Astrocyte of the spinal cord (primary cell): ENCODE measurements at regions not wholly inside any gene's neighbourhood (a gene's known extent, or its start where the extent isn't known, plus 50 kb on each side); places are given as distances from the start of the nearest gene placed in this dataset.
"Not testable (repeated sequence)": the region's sequence is repeated elsewhere in the genome, so short reads cannot be mapped to it uniquely, and the experiment has no call there.

ENCODE experiments used
- DNase-seq: peaks from one replicate; pipeline ENCODE4 v3.0.0; 2011; ENCODE audit warnings: low read depth, low spot score
- H3K4me3 ChIP-seq: 2 replicates; pipeline ENCODE4 v1.5.1; 2011; ENCODE audit warnings: low read depth, mild to moderate bottlenecking, low read length, moderate library complexity
- in situ Hi-C: cut with HindIII; loops from 2 replicates; pipeline ENCODE4 v1.10.0; 2017; ENCODE audit warnings: low sequenced_read_pairs
- TF ChIP-seq, protein P1 (sequence below): IDR thresholded peaks from 2 replicates; pipeline ENCODE4 v1.5.1; 2012; ENCODE audit warnings: low read depth, mild to moderate bottlenecking, low read length, inconsistent platforms

DNA sequence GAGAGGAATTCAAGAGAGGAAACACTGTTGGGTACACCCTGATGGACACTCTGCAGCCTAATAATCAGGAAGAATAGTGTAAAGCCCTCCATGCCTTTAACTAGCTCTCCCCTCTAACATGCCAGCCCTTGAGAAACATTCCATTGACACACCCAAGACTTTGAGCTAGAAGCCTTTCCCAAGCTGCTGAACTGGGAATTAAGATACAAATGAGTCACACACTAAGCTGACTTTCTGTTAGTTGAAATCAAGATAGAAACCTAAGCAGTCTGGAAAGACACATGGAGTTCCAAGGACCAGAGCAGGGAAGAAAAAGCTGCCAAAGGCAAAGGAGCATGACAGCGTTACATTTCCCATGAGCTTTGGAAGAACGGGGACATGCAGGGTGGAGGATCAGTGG lies 380.8 kb downstream of the NPHP4 start:
- in situ Hi-C loops: no loop called here
- no peak for DNase-seq
- no peak overlapping the region for H3K4me3 ChIP-seq
- TF ChIP-seq, protein P1, sequence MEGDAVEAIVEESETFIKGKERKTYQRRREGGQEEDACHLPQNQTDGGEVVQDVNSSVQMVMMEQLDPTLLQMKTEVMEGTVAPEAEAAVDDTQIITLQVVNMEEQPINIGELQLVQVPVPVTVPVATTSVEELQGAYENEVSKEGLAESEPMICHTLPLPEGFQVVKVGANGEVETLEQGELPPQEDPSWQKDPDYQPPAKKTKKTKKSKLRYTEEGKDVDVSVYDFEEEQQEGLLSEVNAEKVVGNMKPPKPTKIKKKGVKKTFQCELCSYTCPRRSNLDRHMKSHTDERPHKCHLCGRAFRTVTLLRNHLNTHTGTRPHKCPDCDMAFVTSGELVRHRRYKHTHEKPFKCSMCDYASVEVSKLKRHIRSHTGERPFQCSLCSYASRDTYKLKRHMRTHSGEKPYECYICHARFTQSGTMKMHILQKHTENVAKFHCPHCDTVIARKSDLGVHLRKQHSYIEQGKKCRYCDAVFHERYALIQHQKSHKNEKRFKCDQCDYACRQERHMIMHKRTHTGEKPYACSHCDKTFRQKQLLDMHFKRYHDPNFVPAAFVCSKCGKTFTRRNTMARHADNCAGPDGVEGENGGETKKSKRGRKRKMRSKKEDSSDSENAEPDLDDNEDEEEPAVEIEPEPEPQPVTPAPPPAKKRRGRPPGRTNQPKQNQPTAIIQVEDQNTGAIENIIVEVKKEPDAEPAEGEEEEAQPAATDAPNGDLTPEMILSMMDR: no peak

DNA sequence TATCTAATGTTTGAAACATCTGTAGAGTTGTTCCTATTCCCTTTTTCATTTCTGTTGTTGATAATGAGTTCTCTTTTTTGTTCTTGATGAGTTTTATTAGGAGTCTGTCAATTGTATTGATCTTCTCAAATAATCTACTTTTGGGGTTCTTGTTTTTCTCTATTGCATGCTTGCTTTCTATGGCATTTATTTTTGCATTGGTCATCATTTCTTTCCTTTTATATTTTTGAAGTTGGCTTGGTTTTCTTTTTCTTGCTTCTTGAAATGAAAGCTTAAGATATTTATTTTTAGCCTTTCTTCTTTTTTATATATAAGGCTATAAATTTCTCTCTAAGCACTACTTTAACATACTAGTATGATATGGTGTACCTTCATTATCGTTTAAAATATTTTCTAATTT lies 381.8 kb downstream of the NPHP4 start:
- in situ Hi-C loops: no loop called here
- TF ChIP-seq, protein P1: no peak
- no peak overlapping the region for H3K4me3 ChIP-seq
- DNase-seq: no peak

GRCh38 chr1:5603353-5604104 lies 388.7 kb downstream of the NPHP4 start:
- TF ChIP-seq, protein P1: no peak
- DNase-seq: no peak
- no peak overlapping the region for H3K4me3 ChIP-seq
- in situ Hi-C loops: no loop called here

DNA sequence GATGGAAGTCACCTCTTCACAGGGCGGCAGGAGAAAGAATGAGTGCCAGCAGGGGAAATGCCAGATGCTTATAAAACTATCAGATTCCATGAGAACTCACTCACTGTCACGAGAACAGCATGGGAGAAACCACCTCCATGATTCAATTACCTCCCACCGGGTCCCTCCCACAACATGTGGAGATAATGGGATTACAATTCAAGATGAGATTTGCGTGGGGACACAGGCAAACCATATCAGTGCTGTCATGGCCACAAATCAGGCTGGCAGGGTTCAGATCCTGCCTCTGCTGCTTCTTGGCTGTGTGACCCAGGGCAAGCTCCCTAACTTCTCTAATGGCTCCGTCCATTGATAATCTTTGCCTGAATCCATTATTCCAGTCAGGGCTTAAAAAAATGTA lies 389.5 kb downstream of the NPHP4 start:
- H3K4me3 ChIP-seq, DNase-seq, in situ Hi-C loops: not testable (repeated sequence)

GRCh38 chr1:5601516-5601915 lies 390.7 kb downstream of the NPHP4 start:
- DNase-seq: no peak
- no peak overlapping the region for H3K4me3 ChIP-seq
- TF ChIP-seq, protein P1: no peak
- in situ Hi-C loops: no loop called here

GRCh38 chr1:5599541-5599940 lies 392.7 kb downstream of the NPHP4 start:
- in situ Hi-C loops: no loop called here
- H3K4me3 ChIP-seq: no peak overlapping the region
- TF ChIP-seq, protein P1: no peak
- DNase-seq: no peak

DNA sequence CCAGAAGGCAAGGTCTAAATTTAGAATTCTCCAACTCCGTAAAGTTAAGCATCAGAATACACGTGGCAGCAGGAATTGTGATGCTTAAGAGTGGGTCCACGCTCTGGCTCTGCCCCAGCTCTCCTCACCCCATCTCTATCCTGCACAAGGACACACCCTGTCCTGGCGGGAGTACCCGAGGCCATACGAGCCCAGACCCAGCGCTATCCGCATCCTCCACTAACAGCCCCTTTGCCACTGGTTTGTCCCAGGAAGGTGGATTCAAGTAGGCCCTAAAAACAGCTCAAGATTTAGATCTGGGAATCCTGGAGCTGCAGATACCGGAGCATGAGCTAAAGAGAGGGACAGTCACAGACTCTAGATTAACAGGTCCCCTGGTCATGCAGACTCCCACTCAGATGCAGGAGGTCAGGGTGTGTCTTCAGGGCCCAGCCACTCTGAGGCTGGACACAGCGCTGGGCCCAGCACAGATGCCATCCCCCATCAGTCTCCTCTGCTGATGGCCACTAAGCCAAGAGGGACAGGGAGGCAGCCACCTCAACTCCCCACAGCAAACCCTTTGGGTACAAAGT lies 393.3 kb downstream of the NPHP4 start:
- TF ChIP-seq, protein P1: no peak
- DNase-seq: no peak
- H3K4me3 ChIP-seq: no peak overlapping the region
- in situ Hi-C loops: no loop called here
